OCI-M1 (cell line): ENCODE measurements at regions not wholly inside any gene's neighbourhood (a gene's known extent, or its start where the extent isn't known, plus 50 kb on each side); places are given as distances from the start of the nearest gene placed in this dataset.
"Not testable (repeated sequence)": the region's sequence is repeated elsewhere in the genome, so short reads cannot be mapped to it uniquely, and the experiment has no call there.

Experiments
- DNase-seq: peaks from one replicate; lab custom pipeline; 2025; lab: John Stamatoyannopoulos, UW

- DNase-seq = peak; percentile 12
These were observed 98.1 kb downstream of the NEDD1 start for GRCh38 chr12:97005174-97005573.

- DNase-seq = no peak
These were observed 98.6 kb downstream of the NEDD1 start for GRCh38 chr12:97005646-97006045.

- DNase-seq = no peak
These were observed 99.5 kb downstream of the NEDD1 start for GRCh38 chr12:97006585-97006984.

- DNase-seq = no peak
These were observed 109.1 kb downstream of the NEDD1 start for GRCh38 chr12:97016163-97016562.

GRCh38 chr12:97017213-97017612 lies 110.2 kb downstream of the NEDD1 start:
- no peak for DNase-seq

GRCh38 chr12:97022536-97023230 lies 115.6 kb downstream of the NEDD1 start:
- no peak for DNase-seq

- DNase-seq = peak; percentile 58
These were observed 117.3 kb downstream of the NEDD1 start for GRCh38 chr12:97024393-97024792.

- peak; percentile 13 for DNase-seq
These were observed 119.8 kb downstream of the NEDD1 start for GRCh38 chr12:97026901-97027300.

GRCh38 chr12:97027482-97027881 lies 120.4 kb downstream of the NEDD1 start:
- DNase-seq = no peak

- DNase-seq = no peak
These were observed 131.1 kb downstream of the NEDD1 start for GRCh38 chr12:97038131-97038530.

- no peak for DNase-seq
These were observed 131.8 kb downstream of the NEDD1 start for GRCh38 chr12:97038834-97039233.

- no peak for DNase-seq
These were observed 139.8 kb downstream of the NEDD1 start for GRCh38 chr12:97046901-97047300.

GRCh38 chr12:97047361-97047760 lies 140.3 kb downstream of the NEDD1 start:
- no peak for DNase-seq

GRCh38 chr12:97048421-97049035 lies 141.5 kb downstream of the NEDD1 start:
- no peak for DNase-seq

- no peak for DNase-seq
These were observed 143.5 kb downstream of the NEDD1 start for GRCh38 chr12:97050509-97050908.

- DNase-seq = no peak
These were observed 144.3 kb downstream of the NEDD1 start for GRCh38 chr12:97051341-97051740.

GRCh38 chr12:97061171-97061570 lies 154.1 kb downstream of the NEDD1 start:
- DNase-seq = no peak

- no peak for DNase-seq
These were observed 156.4 kb downstream of the NEDD1 start for GRCh38 chr12:97063292-97063935.

GRCh38 chr12:97075161-97075933 lies 168.3 kb downstream of the NEDD1 start:
- DNase-seq = no peak

GRCh38 chr12:97075934-97076630 lies 169.0 kb downstream of the NEDD1 start:
- DNase-seq = no peak

- not testable (repeated sequence) for DNase-seq
These were observed 169.9 kb downstream of the NEDD1 start for GRCh38 chr12:97076912-97077311.

GRCh38 chr12:97082029-97082428 lies 175.0 kb downstream of the NEDD1 start:
- DNase-seq = no peak
